GM23248 (cell line): ENCODE measurements at regions not wholly inside any gene's neighbourhood (a gene's known extent, or its start where the extent isn't known, plus 50 kb on each side); places are given as distances from the start of the nearest gene placed in this dataset.
A peak's percentile ranks its signal among the peaks of the same experiment; 100 is the strongest.

Source experiments
- DNase-seq: peaks from one replicate; pipeline ENCODE4 v3.0.0-alpha.2; 2015
- H2AFZ ChIP-seq: fragments of 200-600 bp; sonication (generic); 2 replicates; pipeline ENCODE4 v1.6.1; 2016; ENCODE audit warnings: antibody characterized with exemption
- H3F3A ChIP-seq: fragments of 200-600 bp; sonication (generic); 2 replicates; pipeline ENCODE4 v1.6.1; 2016; ENCODE audit warnings: mild to moderate bottlenecking, antibody characterized with exemption, mixed run types; ENCODE audit not compliant: insufficient read depth
- H3K27ac ChIP-seq: fragments of 200-600 bp; sonication (generic); 2 replicates; pipeline ENCODE4 v1.5.1; 2016; ENCODE audit warnings: mild to moderate bottlenecking
- H3K27me3 ChIP-seq: fragments of 200-600 bp; sonication (generic); replicated peaks from 2 replicates; pipeline ENCODE4 v1.6.1; 2016; ENCODE audit warnings: mild to moderate bottlenecking; ENCODE audit not compliant: insufficient read depth
- H3K36me3 ChIP-seq: fragments of 200-600 bp; sonication (generic); 2 replicates; pipeline ENCODE4 v1.6.1; 2016; ENCODE audit warnings: low read depth, mild to moderate bottlenecking
- H3K4me1 ChIP-seq: fragments of 200-600 bp; sonication (generic); 2 replicates; pipeline ENCODE4 v1.6.1; 2016; ENCODE audit warnings: mild to moderate bottlenecking; ENCODE audit not compliant: insufficient read depth
- H3K4me2 ChIP-seq: fragments of 200-600 bp; sonication (generic); one replicate; pipeline ENCODE4 v1.6.1; 2016; ENCODE audit warnings: mild to moderate bottlenecking; ENCODE audit not compliant: unreplicated experiment
- H3K4me3 ChIP-seq: fragments of 200-600 bp; sonication (generic); 2 replicates; pipeline ENCODE4 v1.5.1; 2016; ENCODE audit warnings: mild to moderate bottlenecking
- H3K79me2 ChIP-seq: fragments of 200-600 bp; sonication (generic); 2 replicates; pipeline ENCODE4 v1.6.1; 2016; ENCODE audit warnings: mild to moderate bottlenecking; ENCODE audit not compliant: insufficient read depth
- H3K9ac ChIP-seq: fragments of 200-600 bp; sonication (generic); 2 replicates; pipeline ENCODE4 v1.6.1; 2016; ENCODE audit warnings: mild to moderate bottlenecking
- H3K9me2 ChIP-seq: fragments of 200-600 bp; sonication (generic); 2 replicates; pipeline ENCODE4 v1.6.1; 2016; ENCODE audit warnings: mixed run types, mild to moderate bottlenecking, moderate library complexity; ENCODE audit not compliant: insufficient read depth
- H3K9me3 ChIP-seq: fragments of 200-600 bp; sonication (generic); one replicate; pipeline ENCODE4 v1.6.1; 2017; ENCODE audit warnings: low read depth
- H4K20me1 ChIP-seq: fragments of 200-600 bp; sonication (generic); 2 replicates; pipeline ENCODE4 v1.6.0; 2016; ENCODE audit not compliant: insufficient read depth
- EZH2 ChIP-seq: fragments of 200-600 bp; sonication (generic); IDR thresholded peaks from 2 replicates; pipeline ENCODE4 v1.6.1; 2018; ENCODE audit warnings: antibody characterized with exemption, mild to moderate bottlenecking; ENCODE audit not compliant: insufficient read depth, poor library complexity, severe bottlenecking
- EZH2phosphoT487 ChIP-seq: fragments of 200-600 bp; sonication (generic); IDR thresholded peaks from 2 replicates; pipeline ENCODE4 v1.6.1; 2018; ENCODE audit warnings: antibody characterized with exemption, moderate library complexity, mild to moderate bottlenecking, low read depth; ENCODE audit not compliant: insufficient read depth
- WGBS, 2 experiments: methylation state at CpG; one replicate each; pipeline ENCODE4 v1.1.6; 2015 to 2017; ENCODE audit warnings: low lambda C conversion rate in 2 of 2, low coverage in 1 of 2; ENCODE audit errors: missing lambda C conversion rate in 2 of 2; 5-methylcytosine and 5-hydroxymethylcytosine counted together
- in situ Hi-C: fragments of 300-500 bp; cut with MboI; formaldehyde crosslinking; loops from 2 replicates; pipeline ENCODE4 v1.15.0; 2020

DNA sequence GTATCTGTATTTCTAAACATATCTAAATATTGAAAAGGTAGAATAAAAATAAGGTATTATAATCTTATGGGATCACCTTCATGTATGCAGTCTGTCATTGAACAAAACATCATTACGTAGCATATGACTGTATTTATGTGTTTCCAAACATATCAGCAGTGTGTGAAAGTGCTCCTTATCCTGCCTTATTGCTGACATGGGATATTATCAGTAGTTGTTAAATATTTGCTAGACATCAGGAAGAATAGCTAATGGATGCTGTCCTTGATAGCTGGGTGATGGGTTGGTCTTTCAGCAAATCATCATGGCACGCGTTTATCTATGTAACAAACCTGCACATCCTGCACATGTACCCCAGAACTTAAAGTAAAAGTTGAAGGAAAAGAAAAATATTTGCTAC is 59.1 kb upstream of the FAM20A start:
- in situ Hi-C loops = no loop called here
- H3K9me3 ChIP-seq = no peaks in the 10 kb centered on the region
- no peak overlapping the region for H3K9ac ChIP-seq
- 0 out of 2 replicates have a peak, but pooled peaks cover 18% of the 10 kb centered on the region for H3F3A ChIP-seq
- H3K27ac ChIP-seq = no peak overlapping the region
- TF ChIP-seq EZH2phosphoT487 (no peak), EZH2 (no peak)
- H2AFZ ChIP-seq = no peak overlapping the region
- H3K79me2 ChIP-seq = no peaks in the 10 kb centered on the region
- 64% methylated on average over 3 of the region's 3 CpGs for WGBS, 2 experiments
- no peaks in the 10 kb centered on the region for H4K20me1 ChIP-seq
- no peaks in the 10 kb centered on the region for H3K9me2 ChIP-seq
- H3K4me3 ChIP-seq = no peak overlapping the region
- no peak for DNase-seq
- H3K4me2 ChIP-seq = no peak overlapping the region
- peaks cover 22% of the 10 kb centered on the region for H3K4me1 ChIP-seq
- H3K36me3 ChIP-seq = no peaks in the 10 kb centered on the region
- no peaks in the 10 kb centered on the region for H3K27me3 ChIP-seq

DNA sequence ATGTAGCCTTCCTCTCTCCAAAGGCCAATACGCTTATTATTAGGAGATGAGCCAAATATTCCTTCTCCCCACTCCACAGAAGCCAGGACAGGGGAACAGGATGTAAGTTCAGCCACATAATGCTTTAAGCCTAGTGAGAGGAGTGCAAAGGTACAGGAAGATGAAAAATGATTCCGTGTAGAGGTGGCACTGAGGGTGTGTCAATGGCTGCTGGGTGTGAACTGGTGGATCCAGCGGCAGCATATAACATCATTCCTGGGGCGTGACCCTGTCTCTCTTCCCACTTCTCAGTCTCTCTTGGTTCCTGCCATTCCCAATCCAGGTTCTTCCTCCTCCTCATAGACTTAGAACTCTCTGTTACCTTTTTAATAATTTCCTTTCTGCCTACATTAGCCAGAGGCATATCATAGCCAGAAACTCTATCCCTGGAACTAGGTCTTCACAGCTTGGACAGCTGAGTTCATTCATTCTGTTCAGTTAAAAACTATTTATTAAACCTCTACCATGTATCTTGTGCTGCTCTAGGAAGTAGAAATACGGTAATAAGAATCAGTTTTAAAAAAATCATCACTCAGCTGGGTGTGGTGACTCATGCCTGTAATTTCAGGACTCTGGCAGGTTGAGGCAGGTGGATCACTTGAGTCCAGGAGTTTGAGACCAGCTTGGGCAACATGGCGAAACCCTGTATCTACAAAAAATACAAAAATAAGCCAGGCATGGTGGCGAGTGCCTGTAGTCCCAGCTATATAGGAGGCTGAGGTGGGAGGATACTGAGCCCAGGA is 58.0 kb upstream of the FAM20A start:
- no peak for DNase-seq
- Histone ChIP-seq H3K27ac (no peak overlapping the region), H4K20me1 (no peaks in the 10 kb centered on the region), H3K4me2 (no peak overlapping the region), H2AFZ (no peak overlapping the region), H3K27me3 (no peaks in the 10 kb centered on the region), H3K9me3 (no peaks in the 10 kb centered on the region), H3K4me1 (peaks cover 22% of the 10 kb centered on the region), H3K4me3 (no peak overlapping the region), H3K79me2 (no peaks in the 10 kb centered on the region), H3K9ac (no peak overlapping the region), H3K9me2 (no peaks in the 10 kb centered on the region), H3F3A (0 out of 2 replicates have a peak, but pooled peaks cover 18% of the 10 kb centered on the region), H3K36me3 (no peaks in the 10 kb centered on the region)
- WGBS, 2 experiments = 83 to 84% methylated on average over 7 of the region's 7 CpGs
- no peak for TF ChIP-seq EZH2
- TF ChIP-seq EZH2phosphoT487 = no peak
- in situ Hi-C loops = no loop called here

DNA sequence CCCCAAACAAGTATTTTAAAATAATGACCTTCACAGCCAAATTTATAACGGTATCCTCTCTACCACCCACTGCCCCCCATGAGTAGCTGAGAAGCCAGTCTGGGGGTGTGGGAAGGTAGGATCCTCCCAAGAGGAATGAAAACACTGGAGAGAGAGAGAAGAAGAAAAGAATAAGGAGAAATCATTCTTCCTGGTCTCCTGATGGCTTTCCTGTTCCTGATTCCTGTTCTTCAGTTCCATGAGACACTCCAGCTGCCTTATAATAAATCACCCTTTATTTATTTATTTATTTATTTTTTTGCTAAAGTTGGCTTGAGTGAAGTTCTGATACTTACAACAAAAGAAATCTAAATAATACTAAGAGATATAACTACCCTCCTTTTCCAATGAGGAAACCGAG is 56.4 kb upstream of the FAM20A start:
- in situ Hi-C loops = no loop called here
- H4K20me1 ChIP-seq = no peaks in the 10 kb centered on the region
- TF ChIP-seq EZH2phosphoT487 (no peak), EZH2 (no peak)
- H3K4me3 ChIP-seq = peak overlapping the region; percentile 29
- 12 to 17% methylated on average over 2 of the region's 2 CpGs for WGBS, 2 experiments
- no peaks in the 10 kb centered on the region for H3K9me3 ChIP-seq
- H3F3A ChIP-seq = 0 out of 2 replicates have a peak, but pooled peaks cover 18% of the 10 kb centered on the region
- peak overlapping the region; percentile 71 for H2AFZ ChIP-seq
- H3K9ac ChIP-seq = no peak overlapping the region
- H3K27ac ChIP-seq = peak overlapping the region; percentile 6; the same call in 1 of the 2 replicates
- no peak for DNase-seq
- no peaks in the 10 kb centered on the region for H3K27me3 ChIP-seq
- H3K9me2 ChIP-seq = no peaks in the 10 kb centered on the region
- no peaks in the 10 kb centered on the region for H3K36me3 ChIP-seq
- H3K4me2 ChIP-seq = peak overlapping the region; percentile 60
- H3K4me1 ChIP-seq = peaks cover 22% of the 10 kb centered on the region
- no peaks in the 10 kb centered on the region for H3K79me2 ChIP-seq

DNA sequence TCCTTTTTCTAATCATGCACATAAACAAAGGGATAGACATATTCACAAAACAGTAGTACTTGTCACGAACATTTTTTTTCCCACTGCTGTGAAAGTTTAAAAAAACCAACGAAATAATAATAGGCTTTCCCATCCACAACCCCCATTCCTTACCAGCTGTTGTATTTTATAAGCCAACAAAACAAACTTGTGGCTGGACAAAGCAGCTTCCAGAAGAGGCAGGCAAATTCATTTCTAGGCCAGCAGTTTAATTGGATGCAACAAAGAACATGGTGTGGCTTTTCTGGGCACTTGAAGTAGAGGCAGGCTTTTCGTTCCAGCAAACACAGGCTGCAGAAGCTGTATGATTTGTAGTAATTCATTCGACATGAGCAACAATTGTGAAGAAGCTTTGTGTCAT is 56.0 kb upstream of the FAM20A start:
- no peaks in the 10 kb centered on the region for H4K20me1 ChIP-seq
- peak overlapping the region; percentile 6; the same call in 1 of the 2 replicates for H3K27ac ChIP-seq
- no peak for TF ChIP-seq EZH2
- no peak for TF ChIP-seq EZH2phosphoT487
- DNase-seq = peak; percentile 57
- H3K27me3 ChIP-seq = no peaks in the 10 kb centered on the region
- H3K9ac ChIP-seq = no peak overlapping the region
- in situ Hi-C loops = no loop called here
- WGBS, 2 experiments = 1 to 3% methylated on average over 4 of the region's 4 CpGs
- no peaks in the 10 kb centered on the region for H3K36me3 ChIP-seq
- H3K9me3 ChIP-seq = no peaks in the 10 kb centered on the region
- peak overlapping the region; percentile 71 for H2AFZ ChIP-seq
- H3K4me1 ChIP-seq = peaks cover 22% of the 10 kb centered on the region
- no peaks in the 10 kb centered on the region for H3K79me2 ChIP-seq
- H3F3A ChIP-seq = 0 out of 2 replicates have a peak, but pooled peaks cover 18% of the 10 kb centered on the region
- no peaks in the 10 kb centered on the region for H3K9me2 ChIP-seq
- 0 out of 2 replicates have a peak overlapping the region, but pooled peaks have one; percentile 29 for H3K4me3 ChIP-seq
- H3K4me2 ChIP-seq = peak overlapping the region; percentile 60
